Effector memory CD4-positive, alpha-beta T cell (primary cell): ENCODE measurements at regions not wholly inside any gene's neighbourhood (a gene's known extent, or its start where the extent isn't known, plus 50 kb on each side); places are given as distances from the start of the nearest gene placed in this dataset.

ENCODE experiments used
- DNase-seq, 3 donors: peaks; one replicate each; pipeline ENCODE4 v3.0.0-alpha.2; 2020
- H3K27ac ChIP-seq: 2 replicates; pipeline ENCODE4 v1.7.0; 2013; ENCODE audit warnings: mild to moderate bottlenecking, low read length, moderate library complexity; ENCODE audit not compliant: insufficient read depth, poor library complexity, severe bottlenecking
- H3K27me3 ChIP-seq: replicated peaks from 2 replicates; pipeline ENCODE4 v1.7.0; 2013; ENCODE audit warnings: mild to moderate bottlenecking, low read length; ENCODE audit not compliant: insufficient read depth, control insufficient read depth, poor library complexity, severe bottlenecking
- H3K36me3 ChIP-seq: 2 replicates; pipeline ENCODE4 v1.7.0; 2013; ENCODE audit warnings: mild to moderate bottlenecking, low read length, moderate library complexity; ENCODE audit not compliant: control insufficient read depth, insufficient read depth
- H3K4me1 ChIP-seq: 2 replicates; pipeline ENCODE4 v1.7.0; 2013; ENCODE audit warnings: low read length, mild to moderate bottlenecking; ENCODE audit not compliant: control insufficient read depth, insufficient read depth, poor library complexity, severe bottlenecking
- H3K4me3 ChIP-seq: 2 replicates; pipeline ENCODE4 v1.7.0; 2013; ENCODE audit warnings: low read length, low read depth, mild to moderate bottlenecking; ENCODE audit not compliant: insufficient read depth, poor library complexity, severe bottlenecking
- H3K9me3 ChIP-seq: 2 replicates; pipeline ENCODE4 v1.7.0; 2013; ENCODE audit warnings: mild to moderate bottlenecking, low read length, moderate library complexity; ENCODE audit not compliant: control insufficient read depth

DNA sequence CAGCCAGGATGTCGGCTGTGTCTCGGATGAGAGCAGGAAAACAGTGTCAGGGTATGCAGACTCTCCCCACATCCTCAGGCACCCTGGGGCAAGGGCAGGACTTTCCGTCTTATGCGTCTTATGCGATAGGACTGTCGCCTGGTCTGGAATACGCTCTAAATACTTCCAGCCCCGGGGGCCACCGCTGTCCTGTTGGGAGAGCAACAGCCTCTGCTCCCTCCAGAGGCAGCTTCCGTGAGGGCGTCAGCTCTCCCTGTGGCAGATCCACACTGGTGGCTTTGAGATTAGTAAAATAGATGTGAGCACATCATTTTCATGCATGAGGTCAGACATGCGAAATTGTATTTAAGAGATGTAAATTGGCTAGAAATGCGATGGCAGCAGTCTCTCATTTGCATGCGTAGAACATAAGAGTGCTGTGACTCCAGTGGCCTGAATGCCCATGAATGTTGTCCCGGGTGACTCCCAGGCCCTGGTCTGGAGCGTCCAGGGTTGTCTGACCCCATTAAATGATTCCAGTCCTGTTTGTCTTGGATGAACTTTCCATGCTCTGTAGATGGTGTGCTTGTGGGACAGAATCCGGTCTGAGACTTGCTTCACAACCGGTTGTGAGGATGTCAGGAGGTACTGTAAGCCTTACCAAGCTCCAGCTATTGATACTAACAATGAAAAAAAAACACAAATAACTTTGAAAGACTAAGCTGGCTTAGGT lies 228.2 kb downstream of the SYK start:
- no peak overlapping the region for H3K27ac ChIP-seq
- H3K4me1 ChIP-seq, result no peaks in the 10 kb centered on the region
- no peak overlapping the region for H3K4me3 ChIP-seq
- no peak for DNase-seq
- H3K27me3 ChIP-seq, result no peaks in the 10 kb centered on the region
- no peaks in the 10 kb centered on the region for H3K9me3 ChIP-seq
- no peaks in the 10 kb centered on the region for H3K36me3 ChIP-seq

- Histone ChIP-seq H3K36me3 (no peaks in the 10 kb centered on the region), H3K27ac (no peak overlapping the region), H3K4me3 (no peak overlapping the region), H3K27me3 (no peaks in the 10 kb centered on the region), H3K9me3 (no peaks in the 10 kb centered on the region), H3K4me1 (peaks cover 5% of the 10 kb centered on the region)
- no peak for DNase-seq
These were observed 230.5 kb downstream of the SYK start for GRCh38 chr9:91032121-91032531.

DNA sequence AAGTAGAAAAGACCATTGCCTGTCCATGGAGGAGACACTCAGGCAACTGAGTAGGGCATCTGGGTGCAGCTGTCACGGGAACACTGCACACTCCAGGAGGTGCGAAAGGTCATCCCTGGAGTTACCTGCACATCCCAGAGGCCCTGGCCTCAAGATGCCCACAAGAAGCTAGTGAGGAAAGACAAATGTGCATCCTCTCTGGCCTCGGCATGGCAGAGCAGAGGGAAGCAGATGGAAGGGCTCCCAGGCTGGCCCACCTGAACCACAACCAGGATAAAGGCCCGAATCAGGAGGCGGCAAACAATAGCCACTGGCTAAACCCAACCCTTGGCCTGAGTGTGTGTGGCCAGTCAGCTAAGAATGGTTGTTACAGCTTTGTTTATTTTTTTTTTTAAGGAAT lies 231.7 kb downstream of the SYK start:
- H3K27ac ChIP-seq, result no peak overlapping the region

DNA sequence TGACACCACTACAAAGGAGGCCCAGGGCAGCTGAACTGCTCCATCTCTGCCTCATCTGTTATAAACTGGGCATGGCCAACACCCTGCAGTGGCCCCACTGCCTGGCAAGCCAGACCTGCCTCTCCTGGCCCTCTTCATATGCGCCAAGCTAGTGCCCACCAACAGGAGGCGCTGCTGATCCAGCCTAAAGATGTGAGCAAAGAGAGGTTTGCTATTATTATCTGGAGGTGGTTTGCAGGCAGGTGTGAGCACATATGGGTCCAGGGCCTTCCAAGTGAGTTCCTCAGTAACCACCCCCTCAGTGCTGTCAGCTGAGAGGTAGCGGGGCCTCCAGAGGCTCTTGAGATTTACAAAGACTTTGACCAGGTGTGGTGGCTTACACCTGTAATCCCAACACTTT lies 232.2 kb downstream of the SYK start:
- Histone ChIP-seq H3K4me1 (peaks cover 12% of the 10 kb centered on the region), H3K27ac (no peak overlapping the region), H3K36me3 (no peaks in the 10 kb centered on the region), H3K4me3 (no peak overlapping the region), H3K9me3 (no peaks in the 10 kb centered on the region), H3K27me3 (no peaks in the 10 kb centered on the region)
- DNase-seq, result peak; percentile 37 to 55 (median 41)

More for the DNA sequence above, 231.7 kb downstream of the SYK start:
- no peak for DNase-seq
- Histone ChIP-seq H3K36me3 (no peaks in the 10 kb centered on the region), H3K9me3 (no peaks in the 10 kb centered on the region), H3K4me1 (peaks cover 12% of the 10 kb centered on the region), H3K27me3 (no peaks in the 10 kb centered on the region), H3K4me3 (no peak overlapping the region)

DNA sequence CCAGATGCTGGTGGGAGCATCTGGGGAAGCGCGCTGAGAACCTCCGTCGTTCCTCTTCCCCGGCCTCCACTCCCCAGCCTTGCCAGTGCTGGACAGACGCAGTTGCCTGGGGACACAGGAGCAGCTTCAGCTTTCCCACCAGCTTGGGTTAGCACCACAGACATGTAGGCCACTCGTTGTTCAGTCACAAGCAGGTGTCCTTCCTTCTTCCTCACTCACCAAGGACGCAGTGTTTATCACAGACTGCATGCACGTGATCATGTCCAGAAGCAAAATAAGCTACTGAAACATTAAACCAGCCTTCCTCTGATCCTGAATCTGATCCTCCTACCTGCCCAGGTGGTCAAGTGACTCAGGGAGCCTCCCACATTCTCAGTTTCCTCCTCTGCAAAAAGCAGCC lies 232.9 kb downstream of the SYK start:
- no peak for DNase-seq

DNA sequence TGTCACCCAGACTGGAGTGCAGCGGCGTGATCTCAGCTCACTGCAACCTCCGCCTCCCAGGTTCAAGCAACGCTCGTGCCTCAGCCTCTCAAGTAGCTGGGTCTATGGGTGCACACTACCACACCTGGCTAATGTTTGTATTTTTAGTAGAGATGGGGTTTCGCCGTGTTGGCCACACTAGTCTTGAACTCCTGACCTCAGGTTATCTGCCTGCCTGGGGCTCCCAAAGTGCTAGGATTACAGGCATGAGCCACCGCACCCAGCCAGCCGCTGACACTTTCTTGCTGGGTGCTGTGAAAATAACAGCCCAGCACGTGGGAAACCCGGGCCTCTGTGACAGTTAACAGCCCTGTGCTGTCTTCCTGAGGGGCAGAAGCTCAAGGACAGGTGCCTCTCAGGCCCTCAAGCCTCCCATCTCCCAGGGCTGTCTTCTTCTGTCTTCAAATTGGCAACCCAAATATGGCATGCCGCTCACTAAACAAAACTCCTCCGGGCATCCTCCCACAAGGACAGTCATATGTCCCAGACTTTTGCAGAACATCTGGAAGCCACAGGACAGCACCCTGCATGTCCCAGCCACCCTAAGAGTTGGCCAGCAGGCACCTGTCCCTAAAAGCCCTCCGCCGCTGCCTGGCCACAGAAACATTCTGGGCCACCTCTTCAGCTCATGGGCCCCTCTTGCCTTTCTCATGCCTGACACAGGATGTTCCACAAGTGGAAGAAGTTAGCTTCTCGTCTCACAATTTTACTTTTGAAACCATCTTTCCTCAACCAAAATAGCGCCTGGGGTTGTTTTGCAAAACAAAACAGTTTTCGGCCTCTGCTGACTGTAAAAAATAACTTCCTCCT lies 233.6 kb downstream of the SYK start:
- Histone ChIP-seq H3K27ac (no peak overlapping the region), H3K27me3 (no peaks in the 10 kb centered on the region), H3K9me3 (no peaks in the 10 kb centered on the region), H3K4me3 (no peak overlapping the region), H3K36me3 (no peaks in the 10 kb centered on the region), H3K4me1 (peaks cover 12% of the 10 kb centered on the region)
- DNase-seq, result no peak

More for the DNA sequence above, 232.9 kb downstream of the SYK start:
- Histone ChIP-seq H3K4me1 (peaks cover 12% of the 10 kb centered on the region), H3K9me3 (no peaks in the 10 kb centered on the region), H3K4me3 (no peak overlapping the region), H3K36me3 (no peaks in the 10 kb centered on the region), H3K27me3 (no peaks in the 10 kb centered on the region), H3K27ac (no peak overlapping the region)

GRCh38 chr9:91035825-91036208 lies 234.2 kb downstream of the SYK start:
- Histone ChIP-seq H3K36me3 (no peaks in the 10 kb centered on the region), H3K27me3 (no peaks in the 10 kb centered on the region), H3K4me3 (no peak overlapping the region), H3K9me3 (no peaks in the 10 kb centered on the region), H3K4me1 (peaks cover 12% of the 10 kb centered on the region), H3K27ac (no peak overlapping the region)
- no peak for DNase-seq

DNA sequence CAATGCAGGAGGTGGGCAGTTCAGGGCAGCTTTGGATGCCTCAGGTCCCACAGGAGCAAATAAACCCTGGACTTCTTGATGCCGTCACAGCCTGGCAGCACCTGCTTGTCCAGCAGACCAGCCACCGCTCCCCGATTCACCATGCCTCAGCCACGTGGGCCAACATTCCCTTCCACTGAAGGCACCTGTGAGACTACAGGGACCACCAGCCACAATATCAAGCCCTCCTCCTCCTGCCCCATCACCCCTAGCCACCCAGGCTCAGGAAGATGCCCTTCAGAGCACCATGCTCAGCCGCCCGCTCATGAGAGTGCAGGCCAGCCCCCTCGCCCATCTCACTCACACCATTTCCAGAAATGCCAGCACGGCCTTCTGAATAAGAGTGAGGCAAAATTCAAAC lies 234.7 kb downstream of the SYK start:
- Histone ChIP-seq H3K27ac (no peak overlapping the region), H3K4me1 (peaks cover 12% of the 10 kb centered on the region)

GRCh38 chr9:91036826-91037510 lies 235.3 kb downstream of the SYK start:
- peak; percentile 5 to 21 (median 13) for DNase-seq
- Histone ChIP-seq H3K36me3 (no peaks in the 10 kb centered on the region), H3K4me3 (no peak overlapping the region), H3K9me3 (no peaks in the 10 kb centered on the region), H3K4me1 (peaks cover 12% of the 10 kb centered on the region), H3K27ac (no peak overlapping the region), H3K27me3 (no peaks in the 10 kb centered on the region)

More for the DNA sequence above, 234.7 kb downstream of the SYK start:
- Histone ChIP-seq H3K4me3 (no peak overlapping the region), H3K9me3 (no peaks in the 10 kb centered on the region), H3K27me3 (no peaks in the 10 kb centered on the region), H3K36me3 (no peaks in the 10 kb centered on the region)
- DNase-seq, result no peak
